Epithelial cell of esophagus (primary cell): ENCODE measurements at regions not wholly inside any gene's neighbourhood (a gene's known extent, or its start where the extent isn't known, plus 50 kb on each side); places are given as distances from the start of the nearest gene placed in this dataset.

Experiments
- DNase-seq: peaks from one replicate; pipeline ENCODE4 v3.0.0; 2010; ENCODE audit warnings: low read depth
- H3K4me3 ChIP-seq: 2 replicates; pipeline ENCODE4 v1.5.1; 2011; ENCODE audit warnings: mild to moderate bottlenecking, low read length, control low read depth
- CTCF ChIP-seq: IDR thresholded peaks from 2 replicates; pipeline ENCODE4 v1.5.1; 2011; ENCODE audit warnings: low read depth, mild to moderate bottlenecking, low read length, control low read depth, inconsistent platforms; ENCODE audit not compliant: insufficient read depth; ENCODE audit errors: missing control alignments

DNA sequence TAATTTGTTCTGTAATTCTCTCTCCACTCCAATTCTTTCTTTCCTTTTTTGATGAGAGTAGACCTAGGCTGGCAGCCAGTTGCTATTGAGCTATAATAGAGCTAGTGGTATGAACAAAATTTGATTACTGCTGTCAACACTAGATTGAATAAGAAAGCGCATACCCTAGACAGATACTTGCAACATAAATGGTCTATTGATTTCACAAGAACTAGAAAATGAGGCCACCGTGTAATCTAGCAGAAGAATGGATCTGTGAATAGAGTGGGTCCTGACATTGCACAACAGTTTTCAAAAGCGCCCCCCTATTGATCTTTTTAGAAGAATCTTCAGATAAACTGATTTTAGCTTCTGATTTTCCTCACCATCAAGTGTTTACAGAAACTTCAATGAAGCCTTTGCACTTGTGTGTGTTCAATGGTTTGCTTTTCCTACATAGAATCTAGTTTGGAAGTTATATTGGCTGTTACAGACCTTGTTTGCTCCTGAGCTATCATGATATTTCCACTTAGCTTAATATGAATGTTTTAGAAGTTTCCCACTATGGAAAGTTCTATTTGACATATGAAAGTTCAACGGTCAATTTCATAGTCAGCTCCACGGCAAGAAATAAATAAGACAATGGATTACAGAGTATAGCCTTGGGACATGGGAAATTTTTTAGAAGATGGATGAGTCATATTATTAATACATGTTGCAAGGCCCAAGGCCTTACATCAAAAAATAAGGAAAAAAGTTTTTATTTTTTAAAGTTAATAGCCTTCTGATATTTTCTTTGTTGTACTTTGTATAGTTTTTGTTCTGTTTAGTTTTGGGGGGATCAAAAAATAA is 55.6 kb downstream of the UTRN start:
- no peak for TF ChIP-seq CTCF
- DNase-seq, result peak; percentile 65
- H3K4me3 ChIP-seq, result no peak overlapping the region

- peak; percentile 43 for DNase-seq
- H3K4me3 ChIP-seq, result no peak overlapping the region
- TF ChIP-seq CTCF, result no peak
Measured at GRCh38 chr6:144341831-144342527, 56.8 kb downstream of the UTRN start.

GRCh38 chr6:144343701-144344428 is 58.7 kb downstream of the UTRN start:
- TF ChIP-seq CTCF, result no peak
- H3K4me3 ChIP-seq, result no peak overlapping the region
- peak; percentile 72 for DNase-seq

GRCh38 chr6:144344646-144345045 is 59.5 kb downstream of the UTRN start:
- no peak overlapping the region for H3K4me3 ChIP-seq
- no peak for TF ChIP-seq CTCF
- DNase-seq, result no peak

DNA sequence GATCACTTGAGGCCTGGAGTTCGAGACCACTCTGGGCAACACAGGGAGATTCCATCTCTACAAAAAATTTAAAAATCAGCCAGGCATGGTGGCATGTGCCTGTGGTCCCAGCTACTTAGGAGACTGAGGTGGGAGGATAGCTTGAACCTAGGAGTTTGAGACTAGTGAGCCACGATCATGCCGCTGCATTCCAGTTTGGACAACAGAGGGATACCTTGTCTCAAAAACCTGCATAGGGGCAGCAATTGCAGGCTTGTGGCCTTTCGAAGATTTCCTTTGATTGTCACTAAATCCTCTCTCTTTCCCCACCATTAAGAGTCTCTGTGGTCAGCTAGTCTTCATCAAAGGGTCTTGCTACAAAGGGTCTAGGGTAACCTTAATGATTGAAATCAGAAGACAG is 60.3 kb downstream of the UTRN start:
- no peak overlapping the region for H3K4me3 ChIP-seq
- no peak for DNase-seq

More for the DNA sequence above, 60.3 kb downstream of the UTRN start:
- TF ChIP-seq CTCF, result no peak
